ENCODE measurements at regions not wholly inside any gene's neighbourhood (a gene's known extent, or its start where the extent isn't known, plus 50 kb on each side); places are given as distances from the start of the nearest gene placed in this dataset.

DNA sequence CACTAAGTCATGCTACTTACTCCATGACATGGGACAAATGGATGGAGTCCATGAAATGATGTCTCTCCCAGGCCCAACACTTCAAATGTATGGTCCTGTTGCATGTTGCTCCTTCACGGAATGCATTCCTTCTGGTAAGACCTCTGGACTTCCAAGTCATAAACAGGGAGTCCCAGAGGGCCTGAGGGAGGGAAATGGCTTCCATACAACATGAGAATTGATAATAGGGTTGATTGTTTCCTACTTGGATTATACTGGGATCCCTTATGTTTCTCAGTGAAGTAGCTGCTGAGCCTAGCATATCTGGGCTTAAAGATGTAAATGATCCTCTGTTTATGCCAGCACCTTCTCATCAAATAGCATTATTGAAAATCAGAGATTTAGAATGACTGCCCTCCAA, 104.2 kb upstream of the MAGI3 start:
- Histone ChIP-seq H4K91ac (ENCODE audit: insufficient read length, low read depth, low read length) (no peak overlapping the region), H3K79me2 (ENCODE audit: insufficient read depth, low read length) (no peaks in the 10 kb centered on the region), H3K79me1 (ENCODE audit: insufficient read depth, low read depth, low read length, poor library complexity, severe bottlenecking) (no peaks in the 10 kb centered on the region), H2BK12ac (ENCODE audit: insufficient read length, low read depth, low read length) (no peak overlapping the region), H3K9ac (ENCODE audit: extremely low read depth, insufficient read length, low read length) (no peak overlapping the region), H3K27me3 (ENCODE audit: insufficient read depth, low read length) (no peaks in the 10 kb centered on the region), H3K4me1 (ENCODE audit: insufficient read depth, low read length) (no peaks in the 10 kb centered on the region), H3K23me2 (ENCODE audit: insufficient read length, low read depth, low read length, poor library complexity, severe bottlenecking) (no peaks in the 10 kb centered on the region), H3K4ac (ENCODE audit: low read depth, low read length) (no peak overlapping the region), H4K5ac (ENCODE audit: insufficient read length, low read depth, low read length) (no peak overlapping the region), H2BK20ac (ENCODE audit: low read depth, low read length, poor library complexity, severe bottlenecking) (no peak overlapping the region), H3T11ph (ENCODE audit: low read length) (no peak overlapping the region), H3K23ac (ENCODE audit: insufficient read length, low read depth, low read length) (no peak overlapping the region), H3K4me2 (ENCODE audit: insufficient read depth, insufficient read length, low read length) (no peak overlapping the region), H4K8ac (replicated peaks; ENCODE audit: insufficient read length, low read depth, low read length) (no peak overlapping the region), H3K9me3 (ENCODE audit: control insufficient read depth, low read depth, low read length) (no peaks in the 10 kb centered on the region), H2AK5ac (ENCODE audit: insufficient read length, low read length) (no peak overlapping the region), H3K14ac (ENCODE audit: insufficient read depth, low read length) (no peak overlapping the region), H2AFZ (ENCODE audit: low read length) (no peak overlapping the region), H2BK5ac (ENCODE audit: insufficient read length, low read length) (no peak overlapping the region), H3K56ac (ENCODE audit: insufficient read length, low read depth, low read length) (no peak overlapping the region), H4K20me1 (ENCODE audit: control insufficient read depth, insufficient read depth, insufficient read length) (no peaks in the 10 kb centered on the region), H3K18ac (ENCODE audit: insufficient read length, low read depth, low read length) (no peak overlapping the region), H3K27ac (ENCODE audit: insufficient read length, low read depth, low read length) (no peak overlapping the region), H2BK120ac (ENCODE audit: low read depth, low read length, poor library complexity, severe bottlenecking) (no peak overlapping the region), H2BK15ac (ENCODE audit: low read depth, low read length) (no peak overlapping the region)
- Mint-ChIP-seq H3K9me3 (no peaks in the 10 kb centered on the region), H3K27ac (no peak overlapping the region), H3K27me3 (ENCODE audit: low read depth) (peaks cover 2% of the 10 kb centered on the region; the same call in 1 of the 2 replicates), H3K4me1 (peaks cover 8 to 12% of the 10 kb centered on the region in 2 experiments), H3K36me3 (ENCODE audit: insufficient read depth in 1 of 3, low read depth in 3 of 3) (no peaks in the 10 kb centered on the region), H3K4me3 (no peak overlapping the region)
- TF ChIP-seq, protein P1, sequence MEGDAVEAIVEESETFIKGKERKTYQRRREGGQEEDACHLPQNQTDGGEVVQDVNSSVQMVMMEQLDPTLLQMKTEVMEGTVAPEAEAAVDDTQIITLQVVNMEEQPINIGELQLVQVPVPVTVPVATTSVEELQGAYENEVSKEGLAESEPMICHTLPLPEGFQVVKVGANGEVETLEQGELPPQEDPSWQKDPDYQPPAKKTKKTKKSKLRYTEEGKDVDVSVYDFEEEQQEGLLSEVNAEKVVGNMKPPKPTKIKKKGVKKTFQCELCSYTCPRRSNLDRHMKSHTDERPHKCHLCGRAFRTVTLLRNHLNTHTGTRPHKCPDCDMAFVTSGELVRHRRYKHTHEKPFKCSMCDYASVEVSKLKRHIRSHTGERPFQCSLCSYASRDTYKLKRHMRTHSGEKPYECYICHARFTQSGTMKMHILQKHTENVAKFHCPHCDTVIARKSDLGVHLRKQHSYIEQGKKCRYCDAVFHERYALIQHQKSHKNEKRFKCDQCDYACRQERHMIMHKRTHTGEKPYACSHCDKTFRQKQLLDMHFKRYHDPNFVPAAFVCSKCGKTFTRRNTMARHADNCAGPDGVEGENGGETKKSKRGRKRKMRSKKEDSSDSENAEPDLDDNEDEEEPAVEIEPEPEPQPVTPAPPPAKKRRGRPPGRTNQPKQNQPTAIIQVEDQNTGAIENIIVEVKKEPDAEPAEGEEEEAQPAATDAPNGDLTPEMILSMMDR (conservative IDR thresholded peaks at IDR 0.05): no peak
- WGBS (ENCODE audit: extremely low coverage, insufficient read length, low lambda C conversion rate): no CpG with 5 or more reads among the region's 1 CpG
- no peak for DNase-seq
